ENCODE measurements at regions not wholly inside any gene's neighbourhood (a gene's known extent, or its start where the extent isn't known, plus 50 kb on each side); places are given as distances from the start of the nearest gene placed in this dataset.

GRCh38 chr4:44845309-44845708, 119.0 kb upstream of the GNPDA2 start:
- no peak for TF ChIP-seq CTCF (IDR thresholded peaks at IDR 0.05)
- TF ChIP-seq POLR2A (IDR thresholded peaks at IDR 0.05): no peak
